Stimulated activated CD8-positive, alpha-beta memory T cell treated with anti-CD3 and anti-CD28 coated beads, Interleukin-15, amount 100 ng/mL, for 48 hours (primary cell): ENCODE measurements at regions not wholly inside any gene's neighbourhood (a gene's known extent, or its start where the extent isn't known, plus 50 kb on each side); places are given as distances from the start of the nearest gene placed in this dataset.
A peak's percentile ranks its signal among the peaks of the same experiment; 100 is the strongest.

ENCODE experiments used
- DNase-seq, 2 donors: peaks; one replicate each; pipeline ENCODE4 v3.0.0-alpha.2; 2020; ENCODE audit warnings: low read depth in 2 of 2

DNA sequence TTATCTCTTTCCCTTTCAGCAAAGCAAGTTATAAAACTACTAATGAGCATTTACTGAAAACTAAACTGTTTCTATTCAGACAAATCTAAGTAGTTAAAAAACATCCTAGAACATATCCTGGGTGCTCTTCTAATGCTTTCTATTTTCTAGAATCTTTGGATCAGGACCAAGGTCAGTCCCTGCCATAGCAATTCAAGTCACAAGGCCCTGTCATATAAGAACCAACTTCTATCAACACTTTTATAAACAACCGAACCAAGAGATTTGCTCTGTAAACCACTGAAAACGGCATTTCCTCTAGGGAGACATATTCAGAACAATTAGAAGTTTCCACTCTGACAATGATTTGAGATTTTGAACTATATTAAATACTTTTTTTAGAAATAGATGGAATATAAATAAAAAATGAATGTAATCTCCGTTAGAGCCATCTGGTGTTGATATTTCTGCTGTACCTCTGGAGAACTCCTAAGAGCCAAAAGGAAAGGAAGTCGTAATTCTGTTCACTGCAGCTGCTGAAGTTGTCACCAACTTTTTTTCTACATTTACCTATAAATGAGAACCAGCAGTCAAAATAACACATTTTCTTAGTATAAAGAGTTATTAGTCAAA is 51.4 kb upstream of the LGSN start:
- no peak for DNase-seq

DNA sequence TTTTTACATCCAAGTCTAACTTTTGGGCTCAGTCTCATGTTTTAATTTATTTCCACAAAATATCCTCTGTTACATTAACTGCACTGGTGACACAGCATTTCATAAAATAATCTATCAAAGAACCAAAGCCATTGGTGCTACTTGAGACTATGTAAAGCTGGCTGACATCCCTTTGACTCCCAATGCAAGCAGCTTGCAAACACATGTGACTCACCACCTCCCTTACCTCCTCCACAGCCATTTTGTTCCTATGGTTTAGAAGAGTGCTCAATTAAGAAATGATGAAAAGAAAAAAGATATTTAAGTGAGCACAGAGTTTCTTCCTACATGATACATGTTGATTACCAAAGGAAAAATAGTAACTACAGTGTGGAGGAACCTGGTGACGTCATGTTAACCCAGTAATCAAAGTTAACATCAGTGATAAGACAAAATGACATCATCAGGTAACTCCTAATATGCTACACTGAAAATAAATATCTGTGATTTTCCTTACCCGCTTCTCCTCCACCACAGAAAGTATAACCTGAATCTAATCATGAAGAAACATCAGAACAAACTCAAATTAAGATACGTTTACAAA is 53.3 kb upstream of the LGSN start:
- no peak for DNase-seq

DNA sequence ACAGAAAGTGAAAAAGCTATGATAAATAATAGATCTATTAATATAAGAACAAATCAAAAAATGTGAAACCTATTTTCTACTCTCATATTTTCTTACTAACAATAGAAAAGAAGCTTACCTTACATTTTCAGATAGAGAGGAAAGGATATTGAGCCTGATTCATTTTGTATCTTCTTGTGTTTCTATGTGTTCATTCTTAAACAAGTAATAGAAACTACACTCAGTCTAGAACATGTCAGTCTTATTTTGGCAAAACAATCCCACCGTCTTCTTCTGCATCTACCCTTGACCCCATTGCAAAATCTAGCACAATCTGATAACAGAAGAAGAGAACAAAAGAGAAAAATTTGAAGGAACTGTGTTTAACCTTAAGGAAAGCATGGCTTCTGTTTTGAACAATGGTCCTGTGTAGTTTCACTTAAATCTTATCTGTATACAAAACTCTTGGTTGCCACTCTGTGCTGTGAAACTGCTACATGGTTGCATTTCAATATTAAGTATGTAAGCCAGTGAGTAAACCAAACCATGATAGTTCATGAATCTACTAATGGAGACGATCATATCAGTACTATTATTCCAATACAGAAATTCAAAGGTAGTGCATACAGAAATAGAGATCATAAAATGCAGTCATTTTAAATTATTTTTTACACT is 69.5 kb upstream of the LGSN start:
- DNase-seq = no peak

DNA sequence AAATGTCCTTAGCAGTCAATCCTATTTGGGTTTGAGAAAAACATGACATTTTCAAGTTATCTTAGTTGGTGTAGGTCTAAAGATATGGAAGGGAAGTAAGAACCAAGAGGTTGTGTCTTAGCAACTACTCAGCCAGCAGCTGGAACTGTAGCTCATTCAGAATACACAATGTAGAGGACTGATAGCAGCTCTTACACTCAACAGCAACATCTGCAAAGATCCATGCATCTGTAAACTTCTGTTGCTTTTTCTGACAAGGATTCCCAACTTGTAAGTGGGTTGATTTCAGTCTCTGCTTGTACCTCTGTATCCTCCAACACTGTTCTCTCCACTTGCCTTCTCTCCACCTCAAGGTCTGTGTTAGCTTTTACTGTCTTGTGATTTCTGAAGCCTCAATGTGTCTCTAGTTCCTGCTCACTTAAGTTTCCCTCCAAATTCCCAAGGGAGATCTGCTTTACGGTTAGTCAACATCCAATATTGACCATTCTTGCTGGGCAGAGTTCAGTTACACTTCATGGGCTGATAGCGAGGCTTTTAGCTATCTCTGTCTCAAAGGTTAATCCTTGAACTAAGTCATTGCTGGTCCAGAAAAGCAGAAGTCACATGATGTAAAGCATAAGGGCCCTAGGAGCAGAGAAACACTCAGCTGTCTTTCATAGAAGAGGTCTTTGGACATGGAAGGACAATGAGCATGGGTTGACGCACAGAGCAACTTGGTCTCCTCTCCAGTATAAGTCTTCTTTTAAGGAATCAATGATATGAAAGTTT is 71.6 kb upstream of the LGSN start:
- DNase-seq = no peak

DNA sequence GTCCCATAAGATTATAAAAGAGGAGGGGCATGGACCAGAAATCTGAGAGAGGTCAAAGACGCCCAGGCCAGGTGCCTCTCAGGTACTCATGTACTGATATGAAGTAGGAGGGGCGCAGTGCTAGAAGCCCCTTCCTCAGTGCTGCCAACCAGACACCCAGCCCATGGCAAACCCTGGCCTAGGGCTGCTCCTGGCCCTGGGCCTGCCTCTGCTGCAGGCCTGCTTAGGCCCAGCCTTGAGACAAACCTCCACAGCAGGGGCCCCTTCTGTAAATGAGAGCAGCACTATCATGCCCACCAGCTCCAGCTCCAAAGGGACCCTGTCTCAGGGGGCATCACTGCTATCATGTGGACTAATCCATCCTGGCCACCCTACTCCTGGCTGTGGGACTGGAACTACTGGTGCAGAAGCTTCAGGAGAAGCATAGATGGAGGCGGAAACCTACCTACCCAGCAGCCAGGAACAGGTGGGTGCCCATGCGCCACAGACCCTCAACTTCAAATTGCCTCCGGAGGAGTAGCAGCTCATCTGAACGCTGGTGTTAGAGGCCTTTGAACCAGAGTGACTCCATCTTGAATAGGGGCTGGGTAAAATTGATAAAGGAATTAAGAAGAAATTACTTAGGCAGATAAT is 72.4 kb upstream of the LGSN start:
- no peak for DNase-seq

DNA sequence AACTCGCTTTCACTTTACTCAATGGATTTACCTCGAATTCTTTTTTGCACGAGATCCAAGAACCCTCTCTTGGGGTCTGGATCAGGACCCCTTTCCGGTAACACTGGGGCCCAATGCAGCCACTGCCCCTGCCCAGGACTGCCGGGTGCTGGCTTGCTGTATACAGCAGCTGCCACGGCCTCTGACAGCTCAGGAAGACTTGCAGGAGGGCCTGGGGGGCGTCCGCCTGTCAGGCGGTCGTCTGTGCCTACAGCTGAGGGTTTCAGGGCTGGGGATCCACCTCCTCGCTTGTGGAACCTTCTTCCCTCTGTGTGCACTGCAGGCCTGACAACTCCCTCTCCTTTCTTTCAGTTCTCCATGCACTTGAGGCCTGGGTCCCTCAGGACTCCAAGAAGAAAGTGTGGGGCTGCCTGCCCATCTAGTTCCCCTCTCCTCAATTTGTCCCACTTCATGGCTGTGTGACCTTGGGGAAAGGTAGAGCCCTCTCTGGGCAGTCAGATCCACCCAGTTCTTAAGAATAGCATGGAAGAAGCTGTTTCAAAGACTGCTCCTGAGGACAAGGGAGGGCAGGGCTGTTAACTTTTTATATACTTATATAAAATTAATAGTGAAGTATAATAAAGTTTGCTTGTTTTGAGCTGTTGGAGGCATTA is 75.0 kb upstream of the LGSN start:
- no peak for DNase-seq

DNA sequence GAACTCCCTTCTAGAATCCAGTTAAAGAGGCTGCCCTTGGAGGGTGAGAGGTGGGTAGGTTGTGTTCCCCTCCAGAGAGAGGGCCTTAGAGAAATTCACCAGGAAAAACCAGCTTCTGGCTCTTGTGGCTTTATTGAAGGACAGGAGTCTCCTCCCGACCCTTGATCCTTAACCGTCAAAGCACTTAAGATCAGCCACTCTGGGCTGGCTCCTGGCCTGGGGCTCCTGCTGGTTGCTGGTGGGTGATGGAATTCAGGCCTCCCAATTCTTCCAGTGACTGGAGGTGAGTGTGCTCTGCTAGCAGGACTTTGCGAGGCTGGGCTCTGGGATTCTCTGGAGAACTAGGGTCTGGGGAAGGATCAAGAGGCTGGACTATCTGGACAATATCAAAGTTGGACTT is 75.6 kb upstream of the LGSN start:
- no peak for DNase-seq

DNA sequence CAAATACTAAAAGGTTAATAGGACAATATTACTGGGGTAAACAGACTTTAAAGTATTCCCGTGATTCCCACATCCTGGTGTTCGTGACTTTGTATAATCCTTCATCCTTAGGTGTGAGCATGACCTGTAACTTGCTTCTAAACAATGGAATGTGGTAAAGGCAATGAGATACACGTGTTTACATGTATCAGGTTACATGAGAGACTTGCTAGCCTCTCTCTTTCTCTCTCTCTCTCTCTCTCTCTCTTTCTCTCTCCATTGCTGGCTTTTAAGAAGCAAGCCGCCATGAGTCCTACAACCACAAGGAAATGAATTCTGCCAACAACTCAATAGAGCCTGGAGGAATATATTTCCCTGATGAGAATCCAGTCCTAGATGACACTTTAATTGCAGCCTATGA is 83.9 kb upstream of the LGSN start:
- no peak for DNase-seq

DNA sequence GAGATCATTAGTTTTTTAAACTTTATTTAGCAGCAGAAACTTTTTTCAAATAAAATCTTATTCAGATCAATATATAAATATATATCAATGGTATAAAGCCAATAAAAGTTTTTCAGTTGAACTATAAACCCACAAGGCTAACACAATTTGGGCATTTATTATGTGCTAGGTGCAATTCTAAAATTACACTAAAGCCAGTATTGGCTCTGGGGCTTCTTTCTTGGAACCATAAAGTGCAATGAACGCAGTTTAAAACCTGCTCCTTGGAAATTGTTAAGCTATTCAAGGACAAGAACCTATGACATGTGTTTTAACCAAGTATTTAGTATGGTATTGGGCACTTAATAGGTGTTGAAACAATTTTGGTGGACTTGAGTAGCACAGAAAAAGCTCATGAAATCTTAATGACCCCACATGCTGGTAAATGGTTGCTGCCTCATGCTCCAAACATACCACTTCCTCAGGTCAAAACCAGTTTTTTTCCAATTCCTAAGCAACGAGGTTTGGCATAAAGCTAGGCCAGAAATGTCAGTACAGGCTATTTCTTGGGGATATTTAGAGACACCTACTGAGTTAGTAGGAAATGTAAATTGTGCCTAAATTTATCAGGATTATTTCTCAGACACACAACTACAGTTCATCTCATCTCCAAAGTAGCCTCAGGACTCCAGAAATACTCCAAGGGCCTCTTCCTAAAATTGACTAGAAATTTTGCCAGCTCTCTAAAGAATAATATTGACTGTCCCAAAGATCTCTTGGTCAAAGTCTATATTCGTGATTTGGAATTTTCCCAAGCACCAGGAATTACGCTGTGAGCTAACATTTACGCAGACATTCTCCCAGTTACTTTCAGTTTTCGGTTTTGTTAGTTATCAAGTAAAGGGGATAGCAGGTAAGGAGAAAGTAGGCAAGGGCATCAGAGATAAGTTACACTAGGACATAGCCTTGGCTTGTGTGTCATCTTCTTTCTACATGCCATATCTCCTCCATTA is 90.9 kb upstream of the LGSN start:
- DNase-seq = no peak

DNA sequence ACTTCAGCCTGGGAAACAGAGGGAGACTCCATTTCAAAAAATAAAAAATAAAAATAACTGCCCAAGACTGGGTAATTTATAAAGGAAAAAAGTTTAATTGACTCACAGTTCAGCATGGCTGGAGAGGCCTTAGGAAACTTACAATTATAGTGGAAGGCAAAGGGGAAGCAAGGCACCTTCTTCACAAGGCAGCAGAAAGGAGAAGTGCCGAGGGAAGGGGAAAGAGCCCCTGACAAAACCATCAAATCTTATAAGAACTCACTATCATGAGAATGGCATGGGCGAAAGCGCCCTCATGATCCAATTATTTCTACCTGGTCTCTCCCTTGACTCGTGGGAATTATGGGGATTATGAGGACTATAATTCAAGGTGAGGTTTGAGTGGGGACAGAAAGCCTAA is 95.5 kb upstream of the LGSN start:
- DNase-seq = no peak

DNA sequence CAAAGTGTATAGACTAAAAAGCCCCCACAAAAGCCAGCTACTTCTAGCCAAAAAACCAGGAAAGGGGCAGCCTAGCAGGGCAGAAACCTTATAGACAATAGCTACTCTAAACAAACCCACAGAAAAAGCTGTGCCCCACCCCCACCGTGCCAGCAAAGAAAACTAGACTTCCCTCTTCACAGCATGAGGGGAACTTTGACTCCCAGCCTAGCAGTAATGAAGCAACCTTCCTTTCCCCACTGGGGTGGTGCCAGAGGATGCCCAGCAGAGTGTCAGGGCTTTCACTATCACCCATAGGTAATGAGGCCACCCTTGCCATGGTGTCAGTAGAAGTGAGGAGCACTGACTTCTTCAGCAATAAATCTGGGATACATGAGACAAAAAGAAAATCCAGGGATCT is 99.0 kb upstream of the LGSN start:
- DNase-seq = no peak

DNA sequence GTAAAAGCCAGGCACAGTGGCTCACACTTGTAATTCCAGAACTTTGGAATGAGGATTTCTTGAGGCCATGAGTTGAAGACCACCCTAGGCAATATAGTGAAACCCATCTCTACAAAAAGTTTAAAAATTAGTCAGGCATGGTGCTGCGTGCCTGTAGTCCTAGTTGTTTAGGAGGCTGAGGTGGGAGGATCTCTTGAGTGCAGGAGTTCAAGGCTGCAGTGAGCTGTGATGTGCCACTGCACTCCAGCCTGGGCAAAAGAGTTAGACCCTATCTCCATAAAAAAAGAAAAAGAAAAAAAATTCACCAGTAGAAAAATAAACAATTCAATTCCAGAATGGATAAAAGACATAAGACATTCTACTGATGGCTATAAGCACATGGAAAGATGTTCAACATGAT is 104.9 kb upstream of the LGSN start:
- no peak for DNase-seq

DNA sequence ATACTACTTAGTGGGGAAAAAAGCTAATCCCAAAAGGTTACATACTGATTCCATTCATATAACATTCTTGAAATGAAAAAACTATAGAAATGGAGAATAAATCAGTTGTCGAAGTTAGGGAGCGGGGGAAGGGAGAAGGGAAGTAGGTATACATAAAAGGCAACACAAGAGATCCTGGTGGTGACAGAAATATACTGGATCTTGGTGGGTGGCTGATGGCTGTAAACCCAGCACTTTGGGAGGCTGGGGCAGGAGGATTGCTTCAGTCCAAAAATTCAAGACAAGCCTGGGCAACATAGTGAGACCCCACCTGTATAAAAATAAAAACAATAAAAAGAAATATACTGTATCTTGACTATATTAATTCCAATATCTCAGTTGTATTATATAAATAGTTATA is 105.7 kb upstream of the LGSN start:
- DNase-seq = no peak

DNA sequence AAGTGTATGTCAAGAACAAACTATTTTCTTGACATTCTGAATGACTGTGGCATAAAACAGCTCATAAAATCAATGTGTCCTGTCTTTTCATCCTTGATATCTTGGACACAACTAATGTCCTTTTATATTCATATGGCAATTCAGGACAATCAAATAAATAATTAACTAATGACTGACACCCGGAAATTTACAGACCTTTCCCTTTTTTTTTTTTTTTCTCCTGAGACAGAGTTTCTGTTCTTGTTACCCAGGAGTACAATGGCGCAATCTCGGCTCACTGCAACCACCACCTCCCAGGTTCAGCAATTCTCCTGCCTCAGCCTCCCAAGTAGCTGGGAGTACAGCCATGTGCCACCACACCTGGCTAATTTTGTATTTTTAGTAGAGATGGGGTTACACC is 107.1 kb upstream of the LGSN start:
- no peak for DNase-seq

DNA sequence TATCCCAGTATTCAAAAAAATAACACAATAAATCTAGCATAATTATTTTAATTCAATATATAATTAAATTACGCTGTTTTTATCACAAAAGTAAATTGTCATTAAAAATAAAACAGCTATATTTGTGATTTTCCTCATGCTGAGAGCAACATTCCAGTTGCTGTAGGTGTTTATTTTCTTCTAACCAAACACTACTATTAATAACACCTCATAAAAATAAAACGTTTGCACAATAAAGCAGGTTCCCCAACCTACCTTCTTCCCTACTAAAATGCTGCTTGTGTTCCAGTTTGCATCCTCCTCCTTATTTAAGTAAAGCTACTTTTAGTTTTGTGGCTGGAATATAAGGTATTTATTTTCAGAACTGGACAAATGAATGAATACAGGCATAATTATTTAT is 108.2 kb upstream of the LGSN start:
- DNase-seq = no peak

DNA sequence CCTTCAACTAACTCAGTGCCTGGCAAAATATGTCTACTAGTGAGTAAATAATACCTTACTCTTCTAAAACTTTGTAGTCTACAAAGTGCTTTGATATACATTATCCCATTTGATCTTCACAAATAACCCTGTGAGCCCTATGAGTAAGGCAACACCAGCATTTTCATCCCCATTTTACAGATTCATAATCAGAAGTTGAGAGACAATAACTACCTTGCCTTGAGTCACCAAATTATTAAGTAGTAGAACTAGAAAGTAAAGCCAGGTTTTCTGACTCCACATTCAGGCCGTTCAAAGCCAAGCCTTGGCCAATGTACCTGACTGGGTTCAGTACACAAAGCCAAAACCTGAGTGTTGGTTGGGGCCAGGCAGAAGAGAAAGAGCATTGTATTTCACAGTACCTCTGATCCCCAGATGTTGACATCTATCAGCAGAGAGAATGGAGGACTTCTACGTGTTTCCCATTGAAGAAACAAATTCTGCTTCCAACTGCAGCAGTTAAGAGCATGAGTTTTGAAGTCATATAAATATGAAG is 111.3 kb upstream of the LGSN start:
- no peak for DNase-seq

DNA sequence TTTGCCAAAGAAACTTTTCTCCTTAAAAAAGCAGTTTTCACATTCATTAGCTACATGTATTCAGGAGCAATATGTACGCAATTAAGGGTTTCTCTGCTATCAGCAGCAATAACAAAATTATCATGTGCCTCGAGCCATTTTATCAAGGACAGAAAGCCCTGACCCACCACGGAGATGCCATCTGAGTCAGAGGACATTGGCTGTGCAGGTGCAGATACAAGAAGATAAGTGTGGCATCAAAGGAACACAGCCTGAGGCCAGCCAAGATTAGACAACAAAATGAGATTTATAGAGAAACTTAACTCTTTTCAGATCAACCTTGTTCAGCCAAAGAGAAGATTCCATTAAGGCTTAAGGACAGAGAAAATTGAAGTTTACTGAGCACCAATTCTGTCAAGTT is 115.2 kb upstream of the LGSN start:
- DNase-seq = no peak

DNA sequence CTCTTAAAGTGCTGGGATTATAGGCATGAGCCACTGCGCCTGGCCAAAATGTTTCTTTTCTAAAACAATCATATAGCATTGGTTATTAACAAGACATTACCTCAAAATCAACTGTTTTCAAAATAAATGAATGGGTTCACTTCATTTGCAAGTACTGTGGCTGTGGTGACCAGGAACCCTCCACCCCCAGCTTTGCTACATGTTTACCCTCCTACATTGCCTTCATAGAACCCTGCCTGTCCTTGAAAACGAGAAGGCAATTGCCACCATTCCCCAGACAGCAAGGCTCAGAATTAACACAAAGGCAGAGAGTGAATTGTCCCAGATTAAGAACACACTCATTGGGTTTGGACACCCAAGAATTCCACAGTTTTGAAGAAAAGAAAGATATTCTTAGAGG is 116.6 kb upstream of the LGSN start:
- no peak for DNase-seq

DNA sequence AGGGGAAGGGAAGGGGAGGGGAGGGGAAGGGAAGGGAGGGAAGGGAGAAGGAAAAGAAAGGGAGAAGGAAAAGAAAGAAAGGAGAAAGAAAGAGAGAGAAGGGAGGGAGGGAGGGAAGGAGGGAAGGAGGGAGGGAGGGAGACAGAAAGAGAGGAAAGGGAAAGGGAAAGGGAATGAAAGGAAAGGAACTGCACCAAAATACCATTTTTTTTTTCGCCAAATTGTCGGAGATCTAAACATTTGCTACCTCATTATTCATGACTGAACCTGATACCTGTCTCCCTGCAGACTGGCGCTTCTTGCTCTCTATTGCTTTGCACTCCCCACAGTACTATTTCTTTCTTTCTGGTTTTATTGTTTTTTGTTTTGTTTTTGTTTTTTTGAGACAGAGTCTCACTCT is 117.3 kb upstream of the LGSN start:
- no peak for DNase-seq

DNA sequence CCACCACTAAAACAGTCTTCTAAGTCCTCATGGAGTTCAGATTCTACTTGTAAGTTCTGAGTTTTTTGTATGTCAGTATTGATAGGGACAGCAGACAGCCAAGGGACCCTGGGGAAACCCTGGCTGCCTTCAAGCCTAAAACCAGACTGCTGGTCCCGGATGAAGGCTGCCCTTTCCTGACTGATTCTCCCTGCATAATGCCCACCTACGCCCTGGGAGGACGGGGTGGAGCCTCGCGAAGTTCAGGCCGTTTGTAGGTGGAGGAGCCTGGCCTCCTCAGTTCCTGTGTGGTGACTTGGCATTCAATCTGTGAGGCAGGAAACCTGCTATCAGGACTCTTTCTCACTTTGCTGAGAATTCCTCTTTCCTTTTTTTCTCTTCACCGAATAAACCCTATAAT is 120.3 kb upstream of the LGSN start:
- DNase-seq = peak in 1 of 2 donors; percentile 1
